ENCODE measurements at regions not wholly inside any gene's neighbourhood (a gene's known extent, or its start where the extent isn't known, plus 50 kb on each side); places are given as distances from the start of the nearest gene placed in this dataset.

DNA sequence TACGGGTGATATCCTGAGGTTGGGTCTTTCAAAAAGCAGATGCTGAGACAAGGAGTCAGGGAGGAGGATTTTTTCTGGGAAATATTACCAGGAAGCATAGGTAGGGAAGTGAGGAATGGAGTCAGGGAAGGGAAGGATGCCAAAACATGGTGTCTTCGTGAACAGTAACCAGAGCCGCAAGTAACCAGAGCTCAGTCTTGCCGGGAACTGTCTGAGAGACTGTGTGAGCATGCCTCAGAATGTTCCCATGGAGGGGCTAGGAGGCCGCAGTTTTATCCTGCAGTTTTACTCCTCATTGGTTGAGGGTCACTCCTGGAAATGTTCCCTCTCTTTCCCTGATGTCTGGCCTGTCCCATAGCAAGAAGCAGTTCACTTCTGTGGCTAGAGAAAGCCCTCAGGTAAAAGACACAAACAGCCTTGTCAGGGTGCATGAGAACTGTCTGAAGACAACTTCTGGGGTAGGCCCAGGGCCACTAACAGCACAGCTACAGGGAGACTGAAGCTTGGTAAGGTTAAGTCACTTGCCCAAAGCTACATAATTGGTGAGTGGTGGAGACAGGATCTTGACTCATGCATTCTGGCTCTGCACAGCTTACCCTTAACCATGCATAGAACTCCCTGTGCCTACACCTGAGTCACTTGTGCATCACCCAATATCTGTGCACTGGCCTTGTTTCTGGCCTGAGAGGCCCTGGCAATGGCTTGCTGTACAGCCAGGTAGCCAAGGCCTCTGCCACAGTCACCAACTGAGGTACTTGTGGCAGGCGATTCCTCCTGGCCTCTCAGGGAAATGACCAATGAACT, 76.3 kb upstream of the FRMD4B start:
- H3K18ac ChIP-seq (ENCODE audit: low read length), result no peak overlapping the region
- H3K27me3 ChIP-seq (ENCODE audit: control insufficient read depth in 3 of 3, insufficient read depth in 3 of 3, low read depth in 1 of 3, low read length in 3 of 3), result no peaks in the 10 kb centered on the region
- no peak overlapping the region for H2AFZ ChIP-seq (ENCODE audit: low read length)
- DNase-seq (ENCODE audit: low spot score), result no peak
- no peak overlapping the region for H3K27ac ChIP-seq (replicated peaks; ENCODE audit: low read length)
- no peak overlapping the region for H2BK12ac ChIP-seq (ENCODE audit: low read length)
- H3K9me3 ChIP-seq (replicated peaks in 1 of 2; ENCODE audit: control insufficient read depth in 2 of 2, insufficient read depth in 1 of 2, low read depth in 1 of 2, low read length in 2 of 2), result no peaks in the 10 kb centered on the region
- no peak overlapping the region for H4K91ac ChIP-seq (ENCODE audit: low read depth, low read length, poor library complexity)
- H3K4me2 ChIP-seq (ENCODE audit: insufficient read depth, low read length, poor library complexity, severe bottlenecking), result no peak overlapping the region
- no peak overlapping the region for H3K9ac ChIP-seq (ENCODE audit: low read depth, low read length, poor library complexity)
- H3K14ac ChIP-seq (ENCODE audit: low read length), result no peak overlapping the region
- no peak overlapping the region for H3K23ac ChIP-seq (ENCODE audit: low read depth, low read length, poor library complexity)
- H2BK5ac ChIP-seq (ENCODE audit: low read length), result no peak overlapping the region
- no peak overlapping the region for H2BK15ac ChIP-seq (ENCODE audit: low read length)
- no peaks in the 10 kb centered on the region for H3K79me1 ChIP-seq (ENCODE audit: low read depth, low read length)
- no peaks in the 10 kb centered on the region for H3K4me1 ChIP-seq (ENCODE audit: control insufficient read depth in 2 of 2, insufficient read depth in 1 of 2, low read depth in 1 of 2, low read length in 2 of 2)
- H2AK5ac ChIP-seq (ENCODE audit: low read depth, low read length), result no peak overlapping the region
- WGBS, 2 donors (ENCODE audit: extremely low coverage in 2 of 2, insufficient read length in 2 of 2, insufficient replicate concordance in 1 of 2), result no CpG with 5 or more reads among the region's 6 CpGs
- no peaks in the 10 kb centered on the region for H3K36me3 ChIP-seq (replicated peaks in 1 of 2; ENCODE audit: control insufficient read depth in 2 of 2, insufficient read depth in 2 of 2, low read length in 2 of 2)
- no peak overlapping the region for H3K4me3 ChIP-seq (ENCODE audit: low read length in 2 of 2)
- H3K4ac ChIP-seq (ENCODE audit: low read length), result no peak overlapping the region
- H2BK120ac ChIP-seq (ENCODE audit: low read depth, low read length), result no peak overlapping the region
- H4K8ac ChIP-seq (ENCODE audit: low read depth, low read length), result no peak overlapping the region

DNA sequence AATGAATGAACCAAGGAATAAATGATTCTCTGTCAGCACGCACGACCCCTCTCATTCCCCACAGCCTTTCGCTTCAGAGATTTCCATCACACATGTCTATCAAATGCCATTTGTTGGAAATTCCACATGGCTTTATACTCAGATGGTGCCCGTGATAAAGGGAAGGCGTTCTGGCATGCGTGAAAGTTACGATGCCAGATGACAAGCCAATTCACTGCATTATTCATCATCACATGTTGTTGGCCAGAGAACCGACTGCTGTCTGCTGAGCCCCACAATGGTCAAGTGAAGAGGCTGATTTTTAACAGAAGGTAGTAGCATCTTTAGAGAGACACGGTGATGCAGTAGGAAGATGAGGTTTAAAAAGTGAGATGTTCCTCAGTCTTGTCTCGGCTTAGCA, 74.1 kb upstream of the FRMD4B start:
- Histone ChIP-seq H3K14ac (ENCODE audit: low read length) (no peak overlapping the region), H2BK15ac (ENCODE audit: low read length) (no peak overlapping the region), H3K9ac (ENCODE audit: low read depth, low read length, poor library complexity) (no peak overlapping the region), H2AK5ac (ENCODE audit: low read depth, low read length) (no peak overlapping the region), H3K23ac (ENCODE audit: low read depth, low read length, poor library complexity) (no peak overlapping the region), H3K27ac (replicated peaks; ENCODE audit: low read length) (no peak overlapping the region), H3K4me3 (ENCODE audit: low read length in 2 of 2) (no peak overlapping the region), H3K27me3 (ENCODE audit: control insufficient read depth in 3 of 3, insufficient read depth in 3 of 3, low read depth in 1 of 3, low read length in 3 of 3) (no peaks in the 10 kb centered on the region), H4K8ac (ENCODE audit: low read depth, low read length) (no peak overlapping the region), H2AFZ (ENCODE audit: low read length) (no peak overlapping the region), H3K79me1 (ENCODE audit: low read depth, low read length) (no peaks in the 10 kb centered on the region), H2BK120ac (ENCODE audit: low read depth, low read length) (no peak overlapping the region), H2BK12ac (ENCODE audit: low read length) (no peak overlapping the region), H4K91ac (ENCODE audit: low read depth, low read length, poor library complexity) (no peak overlapping the region), H3K36me3 (replicated peaks in 1 of 2; ENCODE audit: control insufficient read depth in 2 of 2, insufficient read depth in 2 of 2, low read length in 2 of 2) (no peaks in the 10 kb centered on the region), H2BK5ac (ENCODE audit: low read length) (no peak overlapping the region), H3K18ac (ENCODE audit: low read length) (no peak overlapping the region), H3K4me2 (ENCODE audit: insufficient read depth, low read length, poor library complexity, severe bottlenecking) (no peak overlapping the region), H3K4ac (ENCODE audit: low read length) (no peak overlapping the region), H3K4me1 (ENCODE audit: control insufficient read depth in 2 of 2, insufficient read depth in 1 of 2, low read depth in 1 of 2, low read length in 2 of 2) (no peaks in the 10 kb centered on the region), H3K9me3 (replicated peaks in 1 of 2; ENCODE audit: control insufficient read depth in 2 of 2, insufficient read depth in 1 of 2, low read depth in 1 of 2, low read length in 2 of 2) (no peaks in the 10 kb centered on the region)
- WGBS, 2 donors (ENCODE audit: extremely low coverage in 2 of 2, insufficient read length in 2 of 2, insufficient replicate concordance in 1 of 2), result no CpG with 5 or more reads among the region's 10 CpGs
- DNase-seq (ENCODE audit: low spot score), result no peak

DNA sequence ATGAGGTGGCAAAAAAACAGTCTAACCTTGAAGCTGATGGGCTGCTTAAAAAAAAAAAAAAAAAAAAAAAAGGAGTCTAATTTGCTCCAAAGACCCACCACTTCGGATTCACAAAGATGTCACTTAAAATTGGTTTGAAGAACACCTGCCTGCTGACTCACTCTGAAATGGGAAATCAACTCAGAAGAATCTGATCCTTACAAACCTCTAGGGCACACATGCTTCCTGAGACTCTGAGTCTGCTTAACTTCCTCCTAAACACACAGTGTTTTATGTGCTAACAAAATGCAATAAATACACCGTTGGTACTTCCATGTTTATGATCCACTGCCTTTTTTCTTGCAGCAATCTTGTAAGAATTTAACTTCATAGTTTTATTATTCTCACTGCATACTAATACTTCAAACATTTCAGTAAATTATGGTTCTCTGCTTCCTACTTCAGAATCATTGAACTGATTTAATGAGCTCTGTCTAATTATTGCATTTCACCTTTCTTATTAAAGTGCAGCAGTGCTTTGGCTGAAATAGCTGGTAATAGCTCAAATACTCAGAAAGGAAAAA, 73.0 kb upstream of the FRMD4B start:
- H3K27ac ChIP-seq (replicated peaks; ENCODE audit: low read length), result no peak overlapping the region
- H3K4me3 ChIP-seq (ENCODE audit: low read length in 2 of 2), result no peak overlapping the region
- H2BK12ac ChIP-seq (ENCODE audit: low read length), result no peak overlapping the region
- H4K91ac ChIP-seq (ENCODE audit: low read depth, low read length, poor library complexity), result no peak overlapping the region
- H3K9ac ChIP-seq (ENCODE audit: low read depth, low read length, poor library complexity), result no peak overlapping the region
- no peak overlapping the region for H2BK120ac ChIP-seq (ENCODE audit: low read depth, low read length)
- no peaks in the 10 kb centered on the region for H3K9me3 ChIP-seq (replicated peaks in 1 of 2; ENCODE audit: control insufficient read depth in 2 of 2, insufficient read depth in 1 of 2, low read depth in 1 of 2, low read length in 2 of 2)
- H3K4me1 ChIP-seq (ENCODE audit: control insufficient read depth in 2 of 2, insufficient read depth in 1 of 2, low read depth in 1 of 2, low read length in 2 of 2), result no peaks in the 10 kb centered on the region
- no peak overlapping the region for H3K4me2 ChIP-seq (ENCODE audit: insufficient read depth, low read length, poor library complexity, severe bottlenecking)
- H3K14ac ChIP-seq (ENCODE audit: low read length), result no peak overlapping the region
- H2AFZ ChIP-seq (ENCODE audit: low read length), result no peak overlapping the region
- H3K36me3 ChIP-seq (replicated peaks in 1 of 2; ENCODE audit: control insufficient read depth in 2 of 2, insufficient read depth in 2 of 2, low read length in 2 of 2), result no peaks in the 10 kb centered on the region
- no peak for DNase-seq (ENCODE audit: low spot score)
- H3K27me3 ChIP-seq (ENCODE audit: control insufficient read depth in 3 of 3, insufficient read depth in 3 of 3, low read depth in 1 of 3, low read length in 3 of 3), result no peaks in the 10 kb centered on the region
- no peak overlapping the region for H3K18ac ChIP-seq (ENCODE audit: low read length)
- WGBS, 2 donors (ENCODE audit: extremely low coverage in 2 of 2, insufficient read length in 2 of 2, insufficient replicate concordance in 1 of 2), result no CpG with 5 or more reads among the region's 2 CpGs
- no peak overlapping the region for H3K23ac ChIP-seq (ENCODE audit: low read depth, low read length, poor library complexity)
- no peak overlapping the region for H2AK5ac ChIP-seq (ENCODE audit: low read depth, low read length)
- H3K79me1 ChIP-seq (ENCODE audit: low read depth, low read length), result peaks cover 3% of the 10 kb centered on the region
- H2BK5ac ChIP-seq (ENCODE audit: low read length), result no peak overlapping the region
- no peak overlapping the region for H2BK15ac ChIP-seq (ENCODE audit: low read length)
- H3K4ac ChIP-seq (ENCODE audit: low read length), result no peak overlapping the region
- no peak overlapping the region for H4K8ac ChIP-seq (ENCODE audit: low read depth, low read length)

DNA sequence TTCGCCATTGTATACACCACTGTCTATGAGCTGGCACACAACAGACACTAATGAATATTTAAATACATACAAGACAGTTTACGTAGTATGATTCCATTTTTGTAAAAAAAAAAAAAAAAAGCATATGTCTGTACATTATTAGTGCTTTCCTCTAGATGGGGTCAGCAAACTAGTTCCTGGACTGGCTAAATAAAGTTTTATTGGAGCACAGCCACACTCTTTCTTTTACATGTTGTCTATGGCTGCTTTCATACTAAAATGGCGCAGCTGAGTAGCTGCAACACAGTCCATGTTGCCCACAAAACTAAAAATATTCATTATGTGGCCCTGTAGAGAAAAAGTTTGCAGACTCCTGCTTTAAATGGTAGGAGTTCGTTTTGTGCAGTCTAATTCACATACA, 70.7 kb upstream of the FRMD4B start:
- no peak overlapping the region for H3K23ac ChIP-seq (ENCODE audit: low read depth, low read length, poor library complexity)
- no peak overlapping the region for H4K91ac ChIP-seq (ENCODE audit: low read depth, low read length, poor library complexity)
- H3K79me1 ChIP-seq (ENCODE audit: low read depth, low read length), result peaks cover 3% of the 10 kb centered on the region
- no peak overlapping the region for H2BK15ac ChIP-seq (ENCODE audit: low read length)
- H3K18ac ChIP-seq (ENCODE audit: low read length), result no peak overlapping the region
- H3K4ac ChIP-seq (ENCODE audit: low read length), result no peak overlapping the region
- WGBS, 2 donors (ENCODE audit: extremely low coverage in 2 of 2, insufficient read length in 2 of 2, insufficient replicate concordance in 1 of 2), result no CpG with 5 or more reads among the region's 4 CpGs
- no peak overlapping the region for H3K14ac ChIP-seq (ENCODE audit: low read length)
- H3K4me2 ChIP-seq (ENCODE audit: insufficient read depth, low read length, poor library complexity, severe bottlenecking), result no peak overlapping the region
- no peak overlapping the region for H3K4me3 ChIP-seq (ENCODE audit: low read length in 2 of 2)
- no peak overlapping the region for H2BK120ac ChIP-seq (ENCODE audit: low read depth, low read length)
- DNase-seq (ENCODE audit: low spot score), result no peak
- H2BK12ac ChIP-seq (ENCODE audit: low read length), result no peak overlapping the region
- no peak overlapping the region for H2AFZ ChIP-seq (ENCODE audit: low read length)
- H3K27ac ChIP-seq (replicated peaks; ENCODE audit: low read length), result no peak overlapping the region
- no peaks in the 10 kb centered on the region for H3K36me3 ChIP-seq (replicated peaks in 1 of 2; ENCODE audit: control insufficient read depth in 2 of 2, insufficient read depth in 2 of 2, low read length in 2 of 2)
- no peaks in the 10 kb centered on the region for H3K4me1 ChIP-seq (ENCODE audit: control insufficient read depth in 2 of 2, insufficient read depth in 1 of 2, low read depth in 1 of 2, low read length in 2 of 2)
- H3K9ac ChIP-seq (ENCODE audit: low read depth, low read length, poor library complexity), result no peak overlapping the region
- H3K27me3 ChIP-seq (ENCODE audit: control insufficient read depth in 3 of 3, insufficient read depth in 3 of 3, low read depth in 1 of 3, low read length in 3 of 3), result no peaks in the 10 kb centered on the region
- H3K9me3 ChIP-seq (replicated peaks in 1 of 2; ENCODE audit: control insufficient read depth in 2 of 2, insufficient read depth in 1 of 2, low read depth in 1 of 2, low read length in 2 of 2), result no peaks in the 10 kb centered on the region
- no peak overlapping the region for H2AK5ac ChIP-seq (ENCODE audit: low read depth, low read length)
- no peak overlapping the region for H2BK5ac ChIP-seq (ENCODE audit: low read length)
- no peak overlapping the region for H4K8ac ChIP-seq (ENCODE audit: low read depth, low read length)
